WERI-Rb-1 (cell line): ENCODE measurements at regions not wholly inside any gene's neighbourhood (a gene's known extent, or its start where the extent isn't known, plus 50 kb on each side); places are given as distances from the start of the nearest gene placed in this dataset.

Source experiments
- DNase-seq: peaks from one replicate; pipeline ENCODE4 v3.0.0-alpha.2; 2020
- H3K27ac ChIP-seq: fragments of 250-450 bp; sonication (Bioruptor Pico); 2 replicates; pipeline ENCODE4 v1.5.1; 2020; ENCODE audit warnings: mild to moderate bottlenecking, moderate library complexity
- H3K27me3 ChIP-seq: fragments of 250-450 bp; sonication (Bioruptor Pico); 2 replicates; pipeline ENCODE4 v1.5.1; 2021; ENCODE audit warnings: mild to moderate bottlenecking, low read depth, moderate library complexity; ENCODE audit not compliant: insufficient read depth, severe bottlenecking
- H3K36me3 ChIP-seq: fragments of 250-450 bp; sonication (Bioruptor Pico); 2 replicates; pipeline ENCODE4 v1.5.1; 2020; ENCODE audit warnings: mild to moderate bottlenecking, moderate library complexity
- H3K4me3 ChIP-seq: 2 replicates; pipeline ENCODE4 v1.5.1; 2011; ENCODE audit warnings: low read depth, mild to moderate bottlenecking, control low read depth, low read length
- H3K9me3 ChIP-seq: fragments of 250-450 bp; sonication (Bioruptor Pico); 2 replicates; pipeline ENCODE4 v1.5.1; 2021; ENCODE audit warnings: mild to moderate bottlenecking, moderate library complexity; ENCODE audit not compliant: severe bottlenecking
- TF ChIP-seq, protein P1 (sequence below): IDR thresholded peaks from 2 replicates; pipeline ENCODE4 v1.5.1; 2011; ENCODE audit warnings: low read depth, mild to moderate bottlenecking, control low read depth, inconsistent platforms, low read length

DNA sequence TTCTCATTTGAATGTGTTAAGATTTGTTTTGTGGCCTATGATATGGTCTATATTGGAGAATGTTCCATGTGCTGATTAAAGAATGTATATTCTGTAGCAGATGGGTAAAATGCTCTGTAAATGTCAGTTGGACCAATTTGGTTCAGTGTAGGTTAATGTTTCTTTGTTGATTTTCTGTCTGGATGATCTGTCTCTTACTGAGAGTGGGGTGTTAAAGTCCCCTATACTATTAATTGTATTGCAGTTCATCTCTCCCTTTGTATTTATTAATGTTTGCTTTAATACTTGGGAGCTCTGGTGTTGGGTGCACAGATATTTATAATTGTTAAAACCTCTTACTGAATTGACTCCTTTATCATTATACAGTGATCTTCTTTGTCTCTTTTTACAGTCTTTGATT, 584.5 kb downstream of the NUF2 start:
- Histone ChIP-seq H3K4me3 (no peak overlapping the region), H3K36me3 (no peaks in the 10 kb centered on the region), H3K9me3 (peaks cover 3% of the 10 kb centered on the region), H3K27me3 (no peaks in the 10 kb centered on the region), H3K27ac (no peak overlapping the region)
- DNase-seq = no peak
- TF ChIP-seq, protein P1, sequence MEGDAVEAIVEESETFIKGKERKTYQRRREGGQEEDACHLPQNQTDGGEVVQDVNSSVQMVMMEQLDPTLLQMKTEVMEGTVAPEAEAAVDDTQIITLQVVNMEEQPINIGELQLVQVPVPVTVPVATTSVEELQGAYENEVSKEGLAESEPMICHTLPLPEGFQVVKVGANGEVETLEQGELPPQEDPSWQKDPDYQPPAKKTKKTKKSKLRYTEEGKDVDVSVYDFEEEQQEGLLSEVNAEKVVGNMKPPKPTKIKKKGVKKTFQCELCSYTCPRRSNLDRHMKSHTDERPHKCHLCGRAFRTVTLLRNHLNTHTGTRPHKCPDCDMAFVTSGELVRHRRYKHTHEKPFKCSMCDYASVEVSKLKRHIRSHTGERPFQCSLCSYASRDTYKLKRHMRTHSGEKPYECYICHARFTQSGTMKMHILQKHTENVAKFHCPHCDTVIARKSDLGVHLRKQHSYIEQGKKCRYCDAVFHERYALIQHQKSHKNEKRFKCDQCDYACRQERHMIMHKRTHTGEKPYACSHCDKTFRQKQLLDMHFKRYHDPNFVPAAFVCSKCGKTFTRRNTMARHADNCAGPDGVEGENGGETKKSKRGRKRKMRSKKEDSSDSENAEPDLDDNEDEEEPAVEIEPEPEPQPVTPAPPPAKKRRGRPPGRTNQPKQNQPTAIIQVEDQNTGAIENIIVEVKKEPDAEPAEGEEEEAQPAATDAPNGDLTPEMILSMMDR = no peak

DNA sequence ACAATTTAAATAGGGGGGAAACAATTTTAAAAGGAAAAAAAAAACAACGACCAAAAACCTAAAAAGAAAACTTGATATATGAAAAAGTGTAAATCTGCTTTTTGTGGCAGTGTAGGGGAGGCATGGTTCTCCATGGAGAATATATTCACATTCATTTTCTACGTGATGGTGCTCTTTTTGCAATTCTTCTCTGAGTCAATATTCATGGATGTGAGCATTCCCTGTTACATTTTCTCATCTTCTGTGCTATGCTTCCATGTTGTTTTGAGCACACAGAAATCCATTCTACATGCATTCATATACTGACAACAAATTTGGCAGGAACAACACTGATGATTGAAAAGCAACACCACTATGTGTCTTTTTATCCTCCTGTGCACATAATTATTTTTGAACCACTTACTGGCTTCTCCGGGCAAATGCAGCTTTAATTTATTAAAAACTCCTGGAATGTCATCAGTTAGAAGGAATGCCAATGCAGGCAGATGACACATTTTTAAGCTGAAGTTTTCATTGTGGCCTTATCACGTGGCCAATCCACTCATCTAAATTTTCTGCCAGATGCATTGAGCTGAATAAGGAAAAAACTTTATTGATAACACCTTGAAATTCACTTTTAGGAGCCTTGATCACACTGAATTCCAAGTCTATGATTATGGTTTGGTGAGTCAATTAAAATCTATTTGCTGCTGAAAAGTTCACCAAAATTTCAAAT, 590.6 kb downstream of the NUF2 start:
- Histone ChIP-seq H3K36me3 (no peaks in the 10 kb centered on the region), H3K4me3 (no peak overlapping the region), H3K27me3 (no peaks in the 10 kb centered on the region), H3K27ac (no peak overlapping the region), H3K9me3 (peaks cover 6% of the 10 kb centered on the region)
- TF ChIP-seq, protein P1 = no peak
- DNase-seq = no peak

DNA sequence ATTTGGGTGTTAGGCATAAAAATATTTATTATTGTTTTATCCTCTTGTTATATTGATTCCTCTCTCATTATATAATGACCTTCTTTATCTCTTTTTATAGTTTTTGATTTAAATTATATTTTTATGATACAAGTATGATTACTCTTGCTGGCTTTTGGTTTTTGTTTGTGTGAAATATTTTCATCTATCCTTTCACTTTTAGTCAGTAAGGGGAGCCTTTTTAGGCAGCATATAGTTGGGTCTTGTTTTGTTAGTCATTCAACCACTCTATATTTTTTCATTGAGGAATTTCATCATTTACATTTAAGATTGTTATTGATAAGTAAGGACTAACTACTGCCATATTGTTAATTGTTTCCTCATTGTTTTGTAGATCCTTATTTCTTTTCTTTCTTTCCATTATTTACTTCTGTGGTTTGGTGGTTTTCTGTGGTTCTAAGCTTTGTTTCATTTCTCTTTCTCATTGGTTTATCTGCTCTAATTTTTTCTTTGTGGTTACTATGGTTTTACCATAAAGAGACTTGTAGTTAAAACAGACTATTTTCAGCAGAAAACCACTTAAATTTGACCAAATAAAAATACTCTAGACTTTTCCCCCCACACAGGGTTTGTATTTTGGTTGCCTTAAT, 593.1 kb downstream of the NUF2 start:
- no peak overlapping the region for H3K27ac ChIP-seq
- no peaks in the 10 kb centered on the region for H3K27me3 ChIP-seq
- DNase-seq = no peak
- peaks cover 3% of the 10 kb centered on the region for H3K9me3 ChIP-seq
- no peak overlapping the region for H3K4me3 ChIP-seq
- TF ChIP-seq, protein P1 = no peak
- no peaks in the 10 kb centered on the region for H3K36me3 ChIP-seq

GRCh38 chr1:163922743-163923201, 601.0 kb downstream of the NUF2 start:
- H3K36me3 ChIP-seq = no peaks in the 10 kb centered on the region
- no peaks in the 10 kb centered on the region for H3K27me3 ChIP-seq
- H3K9me3 ChIP-seq = peaks cover 10% of the 10 kb centered on the region
- TF ChIP-seq, protein P1 = no peak
- DNase-seq = no peak
- no peak overlapping the region for H3K27ac ChIP-seq
- H3K4me3 ChIP-seq = no peak overlapping the region

- Histone ChIP-seq H3K9me3 (peaks cover 10% of the 10 kb centered on the region), H3K27me3 (no peaks in the 10 kb centered on the region), H3K36me3 (no peaks in the 10 kb centered on the region), H3K27ac (peak overlapping the region; percentile 65), H3K4me3 (no peak overlapping the region)
- peak; percentile 90 for DNase-seq
- TF ChIP-seq, protein P1 = no peak
Measured at GRCh38 chr1:163924041-163924440, 602.3 kb downstream of the NUF2 start.
